ENCODE measurements at regions not wholly inside any gene's neighbourhood (a gene's known extent, or its start where the extent isn't known, plus 50 kb on each side); places are given as distances from the start of the nearest gene placed in this dataset.

DNA sequence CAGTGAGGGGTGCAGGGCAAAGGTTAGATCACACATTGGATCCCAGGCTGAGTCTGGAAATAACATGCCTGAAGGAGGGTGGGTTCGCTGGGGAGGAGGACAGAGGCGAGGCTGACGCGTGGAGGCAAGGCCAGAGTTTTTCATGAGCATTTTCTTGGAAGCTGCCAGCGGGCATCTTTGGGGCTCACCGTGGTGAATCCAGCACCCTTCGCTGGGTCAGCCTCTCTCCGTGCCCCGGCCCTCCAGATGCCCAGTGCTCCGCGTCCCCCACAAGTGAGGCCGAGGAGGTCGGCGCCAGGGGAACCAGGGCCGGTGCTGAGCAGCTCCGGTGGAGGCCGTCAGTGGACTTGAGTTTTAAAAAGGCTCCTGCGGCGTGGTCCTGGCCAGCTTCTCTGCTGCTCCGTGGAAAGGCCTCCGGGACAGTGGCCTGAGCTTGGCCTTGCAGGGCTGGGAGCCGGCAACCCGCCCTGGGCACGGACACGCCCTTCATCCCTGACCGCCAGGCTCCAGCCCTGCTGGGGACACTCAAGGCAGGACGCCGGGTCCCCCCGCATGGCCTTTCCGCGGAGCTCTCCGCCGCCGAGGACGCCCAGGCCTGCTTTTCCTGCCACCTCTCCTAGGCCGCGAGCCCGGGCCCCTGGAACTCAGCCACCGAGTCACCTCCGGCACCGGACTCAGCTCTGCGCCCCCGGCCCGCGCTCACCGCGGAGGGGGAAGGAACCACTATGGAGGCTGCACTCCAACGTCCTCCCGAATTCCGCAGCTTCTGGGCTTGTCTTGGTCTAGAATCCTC, 114.3 kb downstream of the THBS2 start:
- Histone ChIP-seq H3K27ac (no peak overlapping the region), H3K36me3 (no peaks in the 10 kb centered on the region), H3K9me3 (no peaks in the 10 kb centered on the region), H3K4me3 (no peak overlapping the region), H3K4me1 (peaks cover 0 to 18% (median 3%) of the 10 kb centered on the region in 4 donors), H3K27me3 (no peaks in the 10 kb centered on the region)
- no peak for TF ChIP-seq POLR2A (IDR thresholded peaks at IDR 0.05)
- no peak for TF ChIP-seq EP300 (IDR thresholded peaks at IDR 0.05)
- TF ChIP-seq, protein P1, sequence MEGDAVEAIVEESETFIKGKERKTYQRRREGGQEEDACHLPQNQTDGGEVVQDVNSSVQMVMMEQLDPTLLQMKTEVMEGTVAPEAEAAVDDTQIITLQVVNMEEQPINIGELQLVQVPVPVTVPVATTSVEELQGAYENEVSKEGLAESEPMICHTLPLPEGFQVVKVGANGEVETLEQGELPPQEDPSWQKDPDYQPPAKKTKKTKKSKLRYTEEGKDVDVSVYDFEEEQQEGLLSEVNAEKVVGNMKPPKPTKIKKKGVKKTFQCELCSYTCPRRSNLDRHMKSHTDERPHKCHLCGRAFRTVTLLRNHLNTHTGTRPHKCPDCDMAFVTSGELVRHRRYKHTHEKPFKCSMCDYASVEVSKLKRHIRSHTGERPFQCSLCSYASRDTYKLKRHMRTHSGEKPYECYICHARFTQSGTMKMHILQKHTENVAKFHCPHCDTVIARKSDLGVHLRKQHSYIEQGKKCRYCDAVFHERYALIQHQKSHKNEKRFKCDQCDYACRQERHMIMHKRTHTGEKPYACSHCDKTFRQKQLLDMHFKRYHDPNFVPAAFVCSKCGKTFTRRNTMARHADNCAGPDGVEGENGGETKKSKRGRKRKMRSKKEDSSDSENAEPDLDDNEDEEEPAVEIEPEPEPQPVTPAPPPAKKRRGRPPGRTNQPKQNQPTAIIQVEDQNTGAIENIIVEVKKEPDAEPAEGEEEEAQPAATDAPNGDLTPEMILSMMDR (IDR thresholded peaks at IDR 0.05), result no peak
- WGBS, 2 donors, result 88 to 92% methylated on average over 43 to 47 of the region's 50 CpGs
- no peak for DNase-seq (ENCODE audit: low spot score in 2 of 2)

DNA sequence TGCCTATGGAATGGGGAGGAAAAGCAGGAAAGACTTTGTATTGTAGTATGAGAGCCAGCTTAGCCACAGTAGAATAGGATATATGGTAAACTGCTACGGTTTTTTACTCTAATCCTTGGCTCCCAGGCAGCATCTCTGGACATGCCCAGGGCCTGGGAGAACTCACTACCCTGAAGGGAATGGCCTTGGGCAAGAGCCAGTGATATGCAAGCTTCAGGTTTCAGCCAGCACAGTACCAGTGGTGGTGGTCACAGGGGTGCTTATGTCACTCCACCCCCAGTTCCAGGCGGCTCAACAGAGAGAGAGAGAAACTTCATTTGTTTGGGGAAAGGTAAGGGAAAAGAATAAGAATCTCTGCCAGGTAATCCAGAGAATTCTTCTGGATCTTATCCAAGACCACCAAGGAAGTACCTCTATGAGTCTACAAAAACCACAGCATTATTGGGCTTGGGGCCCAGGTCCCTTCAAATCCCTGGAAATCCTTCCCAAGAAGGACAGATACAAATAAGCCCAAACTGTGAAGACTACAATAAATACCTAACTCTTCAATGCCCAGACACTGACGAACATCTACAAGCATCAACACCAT, 121.2 kb downstream of the THBS2 start:
- Histone ChIP-seq H3K36me3 (no peaks in the 10 kb centered on the region), H3K27me3 (no peaks in the 10 kb centered on the region), H3K27ac (no peak overlapping the region), H3K4me3 (no peak overlapping the region), H3K4me1 (no peaks in the 10 kb centered on the region), H3K9me3 (peaks cover 0 to 4% (median 0%) of the 10 kb centered on the region in 4 donors)
- no peak for DNase-seq (ENCODE audit: low spot score in 2 of 2)
- 70 to 77% methylated on average over 3 of the region's 3 CpGs for WGBS, 2 donors
- TF ChIP-seq POLR2A (IDR thresholded peaks at IDR 0.05) (no peak), EP300 (IDR thresholded peaks at IDR 0.05) (no peak)
- TF ChIP-seq, protein P1 (IDR thresholded peaks at IDR 0.05), result no peak

DNA sequence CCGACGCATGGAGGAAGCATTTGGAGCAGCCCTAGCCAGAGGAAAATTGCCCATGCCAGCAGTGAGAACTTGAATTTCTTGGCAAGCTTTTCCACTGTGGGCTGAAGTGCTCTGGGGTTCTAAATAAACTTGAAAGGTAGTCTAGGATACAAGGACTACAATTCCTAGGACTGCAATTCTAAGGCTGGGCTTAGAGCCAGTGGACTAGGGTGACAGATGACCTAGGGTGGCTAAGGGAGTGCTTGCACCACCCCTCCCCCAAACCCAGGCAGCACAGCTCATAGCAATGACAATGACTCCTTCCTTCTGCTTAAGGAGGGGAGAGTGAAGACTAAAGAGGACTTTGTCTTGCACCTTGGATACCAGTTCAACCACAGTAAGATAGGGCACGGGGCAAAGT, 122.3 kb downstream of the THBS2 start:
- H3K27me3 ChIP-seq, result no peaks in the 10 kb centered on the region
- no peak for DNase-seq (ENCODE audit: low spot score in 2 of 2)
- H3K9me3 ChIP-seq, result peaks cover 0 to 4% (median 0%) of the 10 kb centered on the region in 4 donors
- no peak overlapping the region for H3K4me3 ChIP-seq
- H3K27ac ChIP-seq, result no peak overlapping the region
- TF ChIP-seq POLR2A (IDR thresholded peaks at IDR 0.05) (no peak), EP300 (IDR thresholded peaks at IDR 0.05) (no peak)
- TF ChIP-seq, protein P1 (IDR thresholded peaks at IDR 0.05), result no peak
- WGBS, 2 donors, result 77 to 85% methylated on average over 3 of the region's 3 CpGs
- H3K36me3 ChIP-seq, result no peaks in the 10 kb centered on the region
- H3K4me1 ChIP-seq, result no peaks in the 10 kb centered on the region

DNA sequence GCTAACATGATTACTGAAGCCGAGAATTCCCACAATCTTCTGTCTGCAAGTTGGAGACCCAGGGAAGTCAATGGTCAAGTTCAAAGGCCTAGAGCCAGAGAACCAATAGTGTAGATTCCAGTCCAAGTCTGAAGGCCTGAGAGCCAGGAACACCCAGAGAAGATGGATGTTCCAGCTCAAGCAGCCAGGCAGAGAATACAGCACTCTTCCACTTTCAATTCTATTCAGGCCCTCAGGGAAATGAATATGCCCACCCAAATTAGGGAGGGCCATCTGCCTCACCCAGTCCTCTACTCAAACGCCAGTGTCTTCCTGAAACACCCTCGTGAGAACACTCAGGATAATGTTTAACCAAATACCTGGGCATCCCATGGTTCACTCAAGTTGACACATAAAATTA, 123.5 kb downstream of the THBS2 start:
- no peak for DNase-seq (ENCODE audit: low spot score in 2 of 2)
- TF ChIP-seq POLR2A (IDR thresholded peaks at IDR 0.05) (no peak), EP300 (IDR thresholded peaks at IDR 0.05) (no peak)
- TF ChIP-seq, protein P1 (IDR thresholded peaks at IDR 0.05), result no peak
- peaks cover 0 to 4% (median 0%) of the 10 kb centered on the region in 4 donors for H3K9me3 ChIP-seq
- H3K4me1 ChIP-seq, result no peaks in the 10 kb centered on the region
- H3K4me3 ChIP-seq, result no peak overlapping the region
- H3K36me3 ChIP-seq, result no peaks in the 10 kb centered on the region
- no peak overlapping the region for H3K27ac ChIP-seq
- H3K27me3 ChIP-seq, result no peaks in the 10 kb centered on the region
- 75 to 86% methylated on average over 3 of the region's 3 CpGs for WGBS, 2 donors

DNA sequence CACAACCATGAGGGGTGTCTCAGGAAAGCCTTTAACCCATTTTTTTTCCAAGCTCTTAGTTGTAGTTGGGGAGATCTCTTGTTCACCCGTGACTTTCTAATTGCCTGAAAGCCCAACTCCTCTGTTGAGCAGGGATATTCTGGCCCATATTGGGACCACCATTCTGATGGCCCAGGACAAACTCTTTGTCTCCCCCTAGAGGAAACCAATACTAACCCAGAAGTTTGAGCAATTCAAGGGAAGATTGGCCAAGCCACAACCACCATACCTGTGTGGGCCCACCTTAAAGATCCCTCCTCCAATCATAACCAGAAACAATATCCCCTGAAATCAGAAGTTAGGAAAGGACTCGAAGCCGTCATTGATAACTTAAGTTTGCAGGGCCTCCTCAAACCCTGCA, 132.6 kb downstream of the THBS2 start:
- H3K36me3 ChIP-seq, result no peaks in the 10 kb centered on the region
- no peak for DNase-seq (ENCODE audit: low spot score in 2 of 2)
- no peak overlapping the region for H3K4me3 ChIP-seq
- no peak for TF ChIP-seq EP300 (IDR thresholded peaks at IDR 0.05)
- TF ChIP-seq POLR2A (IDR thresholded peaks at IDR 0.05), result no peak
- TF ChIP-seq, protein P1 (IDR thresholded peaks at IDR 0.05), result no peak
- WGBS, 2 donors, result 93% methylated on average over 3 of the region's 3 CpGs
- H3K27ac ChIP-seq, result no peak overlapping the region
- H3K4me1 ChIP-seq, result no peaks in the 10 kb centered on the region
- H3K9me3 ChIP-seq, result peaks cover 0 to 9% (median 0%) of the 10 kb centered on the region in 4 donors
- H3K27me3 ChIP-seq, result no peaks in the 10 kb centered on the region

All from tibial nerve (tissue), 4 donors.